ENCODE measurements at regions not wholly inside any gene's neighbourhood (a gene's known extent, or its start where the extent isn't known, plus 50 kb on each side); places are given as distances from the start of the nearest gene placed in this dataset.

DNA sequence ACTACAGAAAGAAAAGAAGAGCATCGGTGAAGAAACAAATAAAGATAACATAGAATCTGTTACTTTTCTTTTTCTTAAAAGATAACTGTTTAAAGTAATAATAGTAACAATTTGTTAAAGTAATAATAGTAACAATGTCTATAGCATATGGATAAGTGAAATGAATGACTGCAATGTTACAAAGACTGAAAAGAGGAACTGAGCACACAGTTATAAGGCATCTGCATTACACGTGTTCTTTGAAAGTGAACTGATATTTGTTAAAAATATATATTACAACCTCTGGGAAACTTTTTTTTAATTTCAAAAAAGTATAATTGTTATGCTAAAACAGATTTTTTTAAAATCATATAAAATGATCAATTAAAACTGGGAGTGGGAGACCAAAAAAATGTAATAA, 88.4 kb upstream of the FST start:
- TF ChIP-seq, protein P1, sequence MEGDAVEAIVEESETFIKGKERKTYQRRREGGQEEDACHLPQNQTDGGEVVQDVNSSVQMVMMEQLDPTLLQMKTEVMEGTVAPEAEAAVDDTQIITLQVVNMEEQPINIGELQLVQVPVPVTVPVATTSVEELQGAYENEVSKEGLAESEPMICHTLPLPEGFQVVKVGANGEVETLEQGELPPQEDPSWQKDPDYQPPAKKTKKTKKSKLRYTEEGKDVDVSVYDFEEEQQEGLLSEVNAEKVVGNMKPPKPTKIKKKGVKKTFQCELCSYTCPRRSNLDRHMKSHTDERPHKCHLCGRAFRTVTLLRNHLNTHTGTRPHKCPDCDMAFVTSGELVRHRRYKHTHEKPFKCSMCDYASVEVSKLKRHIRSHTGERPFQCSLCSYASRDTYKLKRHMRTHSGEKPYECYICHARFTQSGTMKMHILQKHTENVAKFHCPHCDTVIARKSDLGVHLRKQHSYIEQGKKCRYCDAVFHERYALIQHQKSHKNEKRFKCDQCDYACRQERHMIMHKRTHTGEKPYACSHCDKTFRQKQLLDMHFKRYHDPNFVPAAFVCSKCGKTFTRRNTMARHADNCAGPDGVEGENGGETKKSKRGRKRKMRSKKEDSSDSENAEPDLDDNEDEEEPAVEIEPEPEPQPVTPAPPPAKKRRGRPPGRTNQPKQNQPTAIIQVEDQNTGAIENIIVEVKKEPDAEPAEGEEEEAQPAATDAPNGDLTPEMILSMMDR (conservative IDR thresholded peaks at IDR 0.05; ENCODE audit: low read length), result no peak
- TF ChIP-seq EZH2phosphoT487 (IDR thresholded peaks at IDR 0.05; ENCODE audit: borderline replicate concordance, low read depth, low read length), result no peak

Measured in OCI-LY7 (cell line).